ENCODE measurements at regions not wholly inside any gene's neighbourhood (a gene's known extent, or its start where the extent isn't known, plus 50 kb on each side); places are given as distances from the start of the nearest gene placed in this dataset.
"Not testable (repeated sequence)": the region's sequence is repeated elsewhere in the genome, so short reads cannot be mapped to it uniquely, and the experiment has no call there.

GRCh38 chr20:22055981-22056380, 350.5 kb downstream of the PAX1 start:
- no peak for ATAC-seq
- Mint-ChIP-seq H3K9me3 (peaks cover 9% of the 10 kb centered on the region), H3K4me3 (no peak overlapping the region), H3K27ac (no peak overlapping the region), H3K4me1 (no peaks in the 10 kb centered on the region), H3K36me3 (ENCODE audit: low read depth) (no peaks in the 10 kb centered on the region), H3K27me3 (no peaks in the 10 kb centered on the region)
- DNase-seq, result no peak

GRCh38 chr20:22052025-22052650, 346.7 kb downstream of the PAX1 start:
- H3K4me3 Mint-ChIP-seq, result no peak overlapping the region
- no peaks in the 10 kb centered on the region for H3K9me3 Mint-ChIP-seq
- DNase-seq (no peak), ATAC-seq (no peak)
- no peak overlapping the region for H3K27ac Mint-ChIP-seq
- H3K27me3 Mint-ChIP-seq, result no peaks in the 10 kb centered on the region
- no peaks in the 10 kb centered on the region for H3K36me3 Mint-ChIP-seq (ENCODE audit: low read depth)
- H3K4me1 Mint-ChIP-seq, result no peaks in the 10 kb centered on the region

- not testable (repeated sequence) for ATAC-seq, H3K27ac Mint-ChIP-seq
These were observed 340.6 kb downstream of the PAX1 start for GRCh38 chr20:22045956-22046507.

DNA sequence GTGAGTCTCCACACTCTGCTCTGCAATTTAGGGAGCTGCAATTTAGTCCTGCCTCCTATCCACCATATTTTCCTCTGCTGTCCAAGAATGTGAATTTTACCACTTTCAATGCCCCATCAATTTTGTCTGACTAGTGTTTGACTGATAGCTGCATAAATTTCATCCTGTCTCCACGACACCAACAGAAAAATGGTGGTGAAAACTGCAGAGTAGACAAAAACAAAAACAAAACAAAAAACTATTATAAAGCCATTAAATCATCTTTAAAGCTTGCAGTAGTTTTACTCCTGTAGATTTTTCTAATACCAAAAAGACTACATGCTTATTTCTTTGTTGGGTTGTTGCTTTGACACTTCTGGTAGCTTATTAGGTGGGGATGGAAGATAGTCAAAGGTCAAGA, 322.0 kb downstream of the PAX1 start:
- no peaks in the 10 kb centered on the region for H3K36me3 Mint-ChIP-seq (ENCODE audit: low read depth)
- H3K9me3 Mint-ChIP-seq, result peaks cover 13% of the 10 kb centered on the region
- ATAC-seq, result no peak
- no peak overlapping the region for H3K27ac Mint-ChIP-seq
- no peaks in the 10 kb centered on the region for H3K4me1 Mint-ChIP-seq
- DNase-seq, result no peak
- no peak overlapping the region for H3K4me3 Mint-ChIP-seq
- no peaks in the 10 kb centered on the region for H3K27me3 Mint-ChIP-seq

More at GRCh38 chr20:22045956-22046507, 340.6 kb downstream of the PAX1 start:
- not testable (repeated sequence) for H3K27me3 Mint-ChIP-seq; H3K36me3 Mint-ChIP-seq (ENCODE audit: low read depth); H3K4me1 Mint-ChIP-seq; H3K9me3 Mint-ChIP-seq; DNase-seq; H3K4me3 Mint-ChIP-seq

- Mint-ChIP-seq H3K27ac (no peak overlapping the region), H3K4me1 (no peaks in the 10 kb centered on the region), H3K9me3 (peaks cover 15% of the 10 kb centered on the region), H3K27me3 (no peaks in the 10 kb centered on the region), H3K36me3 (ENCODE audit: low read depth) (no peaks in the 10 kb centered on the region), H3K4me3 (no peak overlapping the region)
- no peak for ATAC-seq
- DNase-seq, result no peak
These were observed 314.7 kb downstream of the PAX1 start for GRCh38 chr20:22020201-22020600.

- Mint-ChIP-seq H3K9me3 (peaks cover 4% of the 10 kb centered on the region), H3K36me3 (ENCODE audit: low read depth) (no peaks in the 10 kb centered on the region), H3K27ac (no peak overlapping the region), H3K27me3 (no peaks in the 10 kb centered on the region), H3K4me3 (no peak overlapping the region), H3K4me1 (no peaks in the 10 kb centered on the region)
- DNase-seq (no peak), ATAC-seq (no peak)
These were observed 303.0 kb downstream of the PAX1 start for GRCh38 chr20:22008456-22008855.

DNA sequence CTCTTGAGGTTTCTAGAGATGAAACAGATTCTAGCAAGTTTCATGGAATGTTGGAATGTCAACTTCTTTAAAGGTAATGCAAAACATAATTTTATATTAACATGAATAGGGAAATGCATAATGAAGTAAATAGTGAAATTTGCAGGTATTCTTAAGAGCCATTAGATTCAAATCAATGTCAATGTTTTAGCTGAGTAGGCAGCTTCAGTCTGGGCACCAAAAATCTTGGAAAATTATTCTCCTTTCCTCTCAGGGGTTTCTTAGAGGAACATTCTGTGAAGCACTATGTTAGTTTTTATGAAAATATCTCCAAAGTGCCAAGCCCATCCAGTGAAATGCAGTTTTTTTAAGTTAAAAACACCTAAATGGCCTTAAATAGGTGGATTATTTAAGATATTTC, 300.8 kb downstream of the PAX1 start:
- H3K9me3 Mint-ChIP-seq, result peaks cover 4% of the 10 kb centered on the region
- DNase-seq (no peak), ATAC-seq (no peak)
- no peak overlapping the region for H3K4me3 Mint-ChIP-seq
- H3K4me1 Mint-ChIP-seq, result no peaks in the 10 kb centered on the region
- no peak overlapping the region for H3K27ac Mint-ChIP-seq
- H3K36me3 Mint-ChIP-seq (ENCODE audit: low read depth), result no peaks in the 10 kb centered on the region
- H3K27me3 Mint-ChIP-seq, result no peaks in the 10 kb centered on the region

DNA sequence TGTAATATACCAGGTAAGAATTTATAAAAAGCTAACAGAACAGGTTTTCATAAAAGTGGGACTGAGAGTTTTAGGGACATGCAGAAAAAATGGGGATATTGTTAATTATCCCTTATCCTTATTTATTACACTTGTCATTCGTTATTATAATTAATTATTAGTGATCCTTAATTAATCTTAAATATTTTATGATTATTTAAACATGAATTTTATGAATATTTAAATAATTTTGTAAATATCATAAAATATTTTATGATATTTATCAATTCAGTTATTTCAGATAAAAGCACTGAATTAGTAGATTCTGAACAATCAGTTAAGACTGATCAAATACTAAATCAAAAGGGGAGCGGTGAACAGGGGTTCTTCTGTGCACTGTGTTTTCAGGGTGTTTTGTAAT, 300.1 kb downstream of the PAX1 start:
- Mint-ChIP-seq H3K9me3 (peaks cover 4% of the 10 kb centered on the region), H3K4me3 (no peak overlapping the region), H3K36me3 (ENCODE audit: low read depth) (no peaks in the 10 kb centered on the region), H3K27me3 (no peaks in the 10 kb centered on the region), H3K27ac (no peak overlapping the region), H3K4me1 (no peaks in the 10 kb centered on the region)
- ATAC-seq (no peak), DNase-seq (no peak)

GRCh38 chr20:22004946-22005345, 299.5 kb downstream of the PAX1 start:
- H3K4me1 Mint-ChIP-seq, result no peaks in the 10 kb centered on the region
- ATAC-seq (no peak), DNase-seq (no peak)
- H3K27me3 Mint-ChIP-seq, result no peaks in the 10 kb centered on the region
- H3K27ac Mint-ChIP-seq, result no peak overlapping the region
- no peaks in the 10 kb centered on the region for H3K36me3 Mint-ChIP-seq (ENCODE audit: low read depth)
- H3K9me3 Mint-ChIP-seq, result peaks cover 4% of the 10 kb centered on the region
- no peak overlapping the region for H3K4me3 Mint-ChIP-seq

DNA sequence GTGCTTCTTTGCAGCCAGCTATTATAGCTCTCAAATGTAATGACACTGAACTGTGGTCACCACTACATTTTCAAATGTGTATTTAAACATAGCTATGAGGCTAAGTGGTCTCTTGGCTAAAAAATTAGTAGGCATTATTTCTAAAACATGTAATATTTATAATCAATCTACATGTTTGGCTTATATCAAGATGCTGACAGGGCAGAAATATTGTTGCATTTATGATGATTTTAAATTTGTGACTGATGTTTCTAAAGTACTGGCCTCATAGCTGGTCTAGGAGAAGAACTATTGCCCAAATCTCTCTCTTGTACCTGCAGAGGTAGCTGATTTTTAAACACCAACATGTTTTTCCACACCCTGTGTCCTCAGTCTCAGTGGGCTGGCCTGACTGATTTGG, 298.2 kb downstream of the PAX1 start:
- Mint-ChIP-seq H3K9me3 (peaks cover 4% of the 10 kb centered on the region), H3K27me3 (no peaks in the 10 kb centered on the region)
- ATAC-seq, result no peak

DNA sequence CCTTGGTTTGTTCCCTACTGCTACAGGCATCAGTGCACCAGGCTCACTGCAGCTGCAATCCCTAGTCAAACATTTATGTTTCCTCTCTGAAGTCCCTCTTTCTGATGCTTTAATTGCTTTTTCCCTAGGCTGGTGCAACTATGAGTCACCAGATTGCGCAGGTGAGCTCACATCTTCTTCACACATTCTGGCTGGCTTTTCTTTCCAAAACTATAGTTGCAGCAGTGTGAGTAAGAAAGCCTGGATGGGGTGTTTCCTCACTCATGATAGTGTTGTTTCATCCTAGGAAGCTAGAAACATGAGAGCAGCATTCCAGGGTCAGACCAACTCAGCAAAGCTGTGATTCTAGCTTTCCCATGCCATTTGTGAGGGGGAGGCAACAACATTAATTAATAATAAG, 296.4 kb downstream of the PAX1 start:
- ATAC-seq, result no peak
- Mint-ChIP-seq H3K27me3 (no peaks in the 10 kb centered on the region), H3K27ac (no peak overlapping the region)

More for the DNA sequence above, 298.2 kb downstream of the PAX1 start:
- no peaks in the 10 kb centered on the region for H3K36me3 Mint-ChIP-seq (ENCODE audit: low read depth)
- no peak overlapping the region for H3K27ac Mint-ChIP-seq
- no peak for DNase-seq
- no peaks in the 10 kb centered on the region for H3K4me1 Mint-ChIP-seq
- no peak overlapping the region for H3K4me3 Mint-ChIP-seq

DNA sequence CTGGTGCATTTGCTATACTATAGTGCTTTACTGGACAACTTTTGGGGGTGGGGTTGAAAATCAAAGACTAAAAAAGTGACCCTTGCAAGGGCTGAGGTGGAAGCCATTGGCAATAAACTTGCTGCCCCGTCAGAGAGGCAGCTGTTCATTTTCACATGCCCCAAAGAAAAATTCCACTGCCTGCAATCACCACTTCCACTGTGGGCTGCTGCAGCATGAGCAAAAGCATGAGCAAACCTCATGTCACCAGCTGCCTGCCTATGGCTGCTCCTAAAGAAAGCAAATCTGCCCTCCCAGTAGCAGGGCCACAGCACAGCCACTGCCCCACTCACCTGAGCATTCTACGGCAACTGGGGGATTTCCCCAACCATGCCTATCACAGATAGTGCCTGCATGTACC, 290.0 kb downstream of the PAX1 start:
- Mint-ChIP-seq H3K27ac (no peak overlapping the region), H3K27me3 (no peaks in the 10 kb centered on the region), H3K4me1 (no peaks in the 10 kb centered on the region), H3K4me3 (no peak overlapping the region), H3K36me3 (ENCODE audit: low read depth) (no peaks in the 10 kb centered on the region), H3K9me3 (peaks cover 12% of the 10 kb centered on the region)
- ATAC-seq, result no peak
- DNase-seq, result no peak

More for the DNA sequence above, 296.4 kb downstream of the PAX1 start:
- Mint-ChIP-seq H3K4me1 (no peaks in the 10 kb centered on the region), H3K9me3 (no peaks in the 10 kb centered on the region), H3K4me3 (no peak overlapping the region), H3K36me3 (ENCODE audit: low read depth) (no peaks in the 10 kb centered on the region)
- DNase-seq, result no peak

- Mint-ChIP-seq H3K27me3 (no peaks in the 10 kb centered on the region), H3K4me1 (no peaks in the 10 kb centered on the region), H3K36me3 (ENCODE audit: low read depth) (no peaks in the 10 kb centered on the region), H3K27ac (no peak overlapping the region), H3K9me3 (peaks cover 12% of the 10 kb centered on the region), H3K4me3 (no peak overlapping the region)
- no peak for ATAC-seq
- DNase-seq, result no peak
These were observed 288.7 kb downstream of the PAX1 start for GRCh38 chr20:21994203-21994602.

DNA sequence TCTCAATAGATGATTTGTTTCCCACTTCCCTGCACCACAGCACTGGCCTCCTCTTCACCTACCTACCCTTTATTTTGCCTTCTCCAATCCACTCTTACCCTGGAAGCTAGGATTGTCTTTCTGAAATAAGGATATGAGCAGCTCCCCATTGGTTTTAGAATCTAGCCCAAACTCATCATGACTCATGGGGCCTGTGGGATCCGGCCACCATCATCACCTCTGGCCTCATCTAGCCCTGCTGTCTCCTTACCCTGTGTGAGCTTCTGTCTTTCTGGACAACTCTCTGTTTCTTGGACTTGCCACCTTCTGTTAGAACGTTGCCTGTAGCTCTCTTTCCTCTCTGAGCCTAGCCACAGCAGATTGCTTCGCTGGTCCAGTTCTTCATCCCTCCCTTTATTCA, 277.1 kb downstream of the PAX1 start:
- no peaks in the 10 kb centered on the region for H3K4me1 Mint-ChIP-seq
- no peak for DNase-seq
- peaks cover 17% of the 10 kb centered on the region for H3K9me3 Mint-ChIP-seq
- no peaks in the 10 kb centered on the region for H3K27me3 Mint-ChIP-seq
- no peak overlapping the region for H3K27ac Mint-ChIP-seq
- H3K36me3 Mint-ChIP-seq (ENCODE audit: low read depth), result no peaks in the 10 kb centered on the region
- ATAC-seq, result no peak
- H3K4me3 Mint-ChIP-seq, result no peak overlapping the region

DNA sequence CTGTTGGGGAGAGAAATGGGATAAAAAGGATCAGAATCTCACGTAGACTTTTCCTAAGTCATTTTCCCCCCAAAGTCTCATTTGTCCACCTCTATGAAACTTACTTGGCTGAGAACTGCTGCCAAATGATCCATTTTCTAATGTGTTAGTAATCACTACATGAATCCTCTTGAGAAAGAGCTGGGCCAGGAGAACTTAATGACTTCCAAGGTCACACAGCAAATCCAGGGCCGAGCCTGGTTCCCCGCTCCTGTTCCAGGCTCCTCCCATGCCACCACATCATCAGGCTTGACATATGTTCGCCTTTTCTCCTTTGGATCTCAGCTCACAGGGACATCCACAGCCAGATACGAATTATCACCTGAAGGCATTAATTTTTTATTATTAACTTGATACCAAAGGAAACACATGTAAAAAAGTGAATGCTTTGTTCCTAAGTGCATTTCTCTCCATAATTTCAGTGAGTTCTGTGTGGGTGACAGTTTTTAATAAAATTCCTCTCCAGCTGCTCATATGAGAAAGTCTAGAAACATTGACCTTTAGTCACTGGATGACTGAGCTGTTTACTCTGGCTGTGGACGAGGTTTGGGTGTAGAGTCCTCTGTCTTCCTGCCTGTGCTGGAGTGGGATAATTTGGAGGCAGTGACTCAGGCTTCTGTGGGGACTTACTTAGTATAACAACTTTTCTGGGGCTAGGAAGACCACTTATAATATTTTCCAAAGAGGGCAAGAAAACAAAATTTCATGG, 276.3 kb downstream of the PAX1 start:
- H3K27ac Mint-ChIP-seq, result no peak overlapping the region
- ATAC-seq (no peak), DNase-seq (no peak)
- H3K4me3 Mint-ChIP-seq, result no peak overlapping the region
- H3K27me3 Mint-ChIP-seq, result no peaks in the 10 kb centered on the region
- no peaks in the 10 kb centered on the region for H3K4me1 Mint-ChIP-seq
- peaks cover 22% of the 10 kb centered on the region for H3K9me3 Mint-ChIP-seq
- H3K36me3 Mint-ChIP-seq (ENCODE audit: low read depth), result no peaks in the 10 kb centered on the region

Data from activated naive CD8-positive, alpha-beta T cell treated with anti-CD3 and anti-CD28 coated beads, Interleukin-2, amount 50 U/mL, for 24 hours (primary cell).